CD4-positive, CD25-positive, alpha-beta regulatory T cell (primary cell): ENCODE measurements at regions not wholly inside any gene's neighbourhood (a gene's known extent, or its start where the extent isn't known, plus 50 kb on each side); places are given as distances from the start of the nearest gene placed in this dataset.
"Not testable (repeated sequence)": the region's sequence is repeated elsewhere in the genome, so short reads cannot be mapped to it uniquely, and the experiment has no call there.

Source experiments
- ATAC-seq, 2 donors: fragments of 150-1000 bp; cut with Tn5 transposase; one replicate each; pipeline ENCODE4 v1.10.0; 2021; ENCODE audit warnings: low read depth in 2 of 2, moderate number of reproducible peaks in 2 of 2, moderate library complexity in 1 of 2
- DNase-seq, 3 donors: peaks; one replicate each; pipeline versions ENCODE4 v3.0.0 to v3.0.0-alpha.2; 2012 to 2022; ENCODE audit warnings: mixed read lengths in 1 of 3
- H3K27ac ChIP-seq: one replicate; pipeline ENCODE4 v1.7.0; 2013; ENCODE audit warnings: mild to moderate bottlenecking, low read length; ENCODE audit not compliant: insufficient read depth, poor library complexity, severe bottlenecking
- H3K27me3 ChIP-seq: one replicate; pipeline ENCODE4 v1.7.0; 2013; ENCODE audit warnings: low read length; ENCODE audit not compliant: control insufficient read depth, insufficient read depth
- H3K36me3 ChIP-seq: one replicate; pipeline ENCODE4 v1.7.0; 2013; ENCODE audit warnings: mild to moderate bottlenecking, low read length, moderate library complexity; ENCODE audit not compliant: control insufficient read depth, insufficient read depth
- H3K4me1 ChIP-seq: 2 replicates; pipeline ENCODE4 v1.7.0; 2013; ENCODE audit warnings: mild to moderate bottlenecking, low read length; ENCODE audit not compliant: insufficient read depth, control insufficient read depth, poor library complexity, severe bottlenecking
- H3K4me3 ChIP-seq: one replicate; pipeline ENCODE4 v1.7.0; 2013; ENCODE audit warnings: low read depth, mild to moderate bottlenecking, low read length, moderate library complexity
- H3K9me3 ChIP-seq, 2 experiments: 1 replicate in 1 of 2; 2 replicates in 1 of 2; pipeline ENCODE4 v1.7.0; 2013; ENCODE audit warnings: low read length in 2 of 2, mild to moderate bottlenecking in 1 of 2, moderate library complexity in 1 of 2; ENCODE audit not compliant: control insufficient read depth in 2 of 2
- H3K27ac Mint-ChIP-seq, 3 donors: one replicate each; pipeline ENCODE4 v1.8.0; 2020 to 2022; ENCODE audit warnings: mild to moderate bottlenecking in 3 of 3, mixed read lengths in 3 of 3, moderate library complexity in 2 of 3
- H3K27me3 Mint-ChIP-seq: one replicate; pipeline ENCODE4 v1.8.0; 2022; ENCODE audit warnings: mild to moderate bottlenecking, mixed read lengths
- H3K36me3 Mint-ChIP-seq: one replicate; pipeline ENCODE4 v1.8.0; 2020; ENCODE audit warnings: mixed read lengths
- H3K4me1 Mint-ChIP-seq, 4 donors: one replicate each; pipeline ENCODE4 v1.8.0; 2020 to 2022; ENCODE audit warnings: mixed read lengths in 4 of 4, mild to moderate bottlenecking in 1 of 4
- H3K4me3 Mint-ChIP-seq, 4 donors: one replicate each; pipeline ENCODE4 v1.8.0; 2020 to 2022; ENCODE audit warnings: mild to moderate bottlenecking in 4 of 4, mixed read lengths in 4 of 4, moderate library complexity in 3 of 4
- H3K9me3 Mint-ChIP-seq, 7 donors: one replicate each; pipeline ENCODE4 v1.8.0; 2020 to 2022; ENCODE audit warnings: mixed read lengths in 7 of 7, mild to moderate bottlenecking in 3 of 7, moderate library complexity in 2 of 7

DNA sequence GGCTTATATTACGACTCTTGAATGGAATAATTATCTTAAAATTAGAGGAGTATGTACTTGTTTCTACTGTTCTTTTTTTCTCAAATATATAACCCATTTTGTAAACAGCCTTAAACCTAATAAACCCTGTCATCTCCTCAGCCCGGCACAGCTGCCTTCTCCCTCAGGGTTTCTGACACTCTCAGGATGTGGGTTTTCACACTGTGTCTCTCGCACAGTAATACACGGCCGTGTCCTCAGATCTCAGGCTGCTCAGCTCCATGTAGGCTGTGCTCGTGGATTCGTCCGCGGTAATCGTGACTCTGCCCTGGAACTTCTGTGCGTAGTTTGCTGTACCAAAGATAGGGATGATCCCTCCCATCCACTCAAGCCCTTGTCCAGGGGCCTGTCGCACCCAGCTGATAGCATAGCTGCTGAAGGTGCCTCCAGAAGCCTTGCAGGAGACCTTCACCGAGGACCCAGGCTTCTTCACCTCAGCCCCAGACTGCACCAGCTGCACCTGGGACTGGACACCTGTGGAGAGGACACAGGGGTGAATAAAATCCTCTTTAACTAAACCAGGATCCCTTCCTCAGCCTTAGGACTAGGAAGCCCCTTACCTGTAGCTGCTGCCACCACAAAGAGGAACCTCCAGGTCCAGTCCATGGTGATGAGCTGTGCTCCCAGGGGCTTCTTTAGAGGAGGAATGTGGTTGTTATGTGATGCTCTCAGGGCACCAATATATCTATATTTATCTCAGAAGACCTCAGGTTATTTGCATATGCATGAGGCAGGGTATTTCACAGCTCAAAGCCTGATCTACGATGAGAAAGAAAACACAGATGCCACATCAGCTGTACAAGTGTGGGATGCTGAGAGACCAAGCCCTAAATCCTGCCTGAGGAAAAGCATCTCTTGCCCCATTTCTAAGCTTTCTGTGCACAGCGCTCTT is 1235.8 kb downstream of the TMEM121 start:
- not testable (repeated sequence) for H3K4me3 ChIP-seq, H3K36me3 ChIP-seq, H3K4me3 Mint-ChIP-seq, ATAC-seq, H3K9me3 Mint-ChIP-seq, H3K27ac ChIP-seq, H3K4me1 ChIP-seq, H3K27ac Mint-ChIP-seq, H3K27me3 Mint-ChIP-seq, H3K9me3 ChIP-seq, H3K27me3 ChIP-seq, H3K36me3 Mint-ChIP-seq, DNase-seq
- H3K4me1 Mint-ChIP-seq, result peaks cover 0 to 12% (median 6%) of the 10 kb centered on the region in 4 donors

DNA sequence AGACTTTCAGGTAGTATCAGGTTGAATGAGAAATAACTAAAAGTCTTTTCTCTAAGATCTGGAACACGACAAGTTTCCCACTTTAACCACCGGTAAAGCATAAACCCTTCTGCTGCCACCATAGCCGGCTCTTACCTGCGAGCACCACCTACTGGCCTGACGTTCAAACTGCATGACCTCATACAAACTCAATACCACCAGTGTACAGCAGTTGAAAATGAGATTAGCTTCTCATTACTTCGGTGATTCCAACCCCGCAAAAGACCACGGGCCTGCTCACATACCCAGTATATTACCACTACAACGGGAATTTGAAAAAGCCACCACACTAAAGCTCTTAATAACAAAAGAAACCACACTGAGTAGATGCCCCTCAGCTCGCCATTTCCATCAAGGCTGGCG is 1238.6 kb downstream of the TMEM121 start:
- H3K27ac Mint-ChIP-seq, H3K4me3 ChIP-seq, H3K4me1 ChIP-seq, H3K27ac ChIP-seq, H3K9me3 Mint-ChIP-seq, H3K36me3 ChIP-seq, H3K4me3 Mint-ChIP-seq, H3K36me3 Mint-ChIP-seq, H3K27me3 ChIP-seq, H3K9me3 ChIP-seq: not testable (repeated sequence)
- H3K27me3 Mint-ChIP-seq, result peaks cover 15% of the 10 kb centered on the region
- DNase-seq (peak in 1 of 3 donors; percentile 18), ATAC-seq (peak; percentile 69 to 71)
- peaks cover 0 to 18% (median 10%) of the 10 kb centered on the region in 4 donors for H3K4me1 Mint-ChIP-seq

GRCh38 chr14:106766145-106766544 is 1239.8 kb downstream of the TMEM121 start:
- Mint-ChIP-seq H3K4me3 (no peak overlapping the region), H3K27me3 (peaks cover 16% of the 10 kb centered on the region), H3K27ac (no peak overlapping the region), H3K4me1 (peaks cover 0 to 23% (median 14%) of the 10 kb centered on the region in 4 donors), H3K9me3 (no peaks in the 10 kb centered on the region), H3K36me3 (no peaks in the 10 kb centered on the region)
- Histone ChIP-seq H3K36me3 (no peaks in the 10 kb centered on the region), H3K4me1 (peaks cover 4% of the 10 kb centered on the region), H3K27me3 (no peaks in the 10 kb centered on the region), H3K27ac (no peak overlapping the region), H3K9me3 (no peaks in the 10 kb centered on the region), H3K4me3 (no peak overlapping the region)
- no peak for ATAC-seq
- DNase-seq, result no peak

GRCh38 chr14:106766551-106767277 is 1240.3 kb downstream of the TMEM121 start:
- H3K27me3 ChIP-seq, H3K27ac ChIP-seq, H3K4me1 ChIP-seq, H3K36me3 ChIP-seq, H3K9me3 ChIP-seq, H3K4me3 ChIP-seq, H3K9me3 Mint-ChIP-seq, H3K27ac Mint-ChIP-seq, H3K36me3 Mint-ChIP-seq: not testable (repeated sequence)
- peak in 2 of 3 donors; percentile 26 to 40 for DNase-seq
- Mint-ChIP-seq H3K27me3 (peaks cover 16% of the 10 kb centered on the region), H3K4me3 (peak overlapping the region in 2 of 4 donors; percentile 29 to 35), H3K4me1 (peaks cover 0 to 23% (median 14%) of the 10 kb centered on the region in 4 donors)
- ATAC-seq, result peak in 1 of 2 donors; percentile 62

- not testable (repeated sequence) for H3K27ac Mint-ChIP-seq, H3K36me3 Mint-ChIP-seq, ATAC-seq, H3K4me3 ChIP-seq, H3K4me1 ChIP-seq, H3K9me3 Mint-ChIP-seq, H3K27ac ChIP-seq, H3K9me3 ChIP-seq, H3K36me3 ChIP-seq, H3K4me3 Mint-ChIP-seq, DNase-seq, H3K27me3 ChIP-seq
- Mint-ChIP-seq H3K27me3 (peaks cover 16% of the 10 kb centered on the region), H3K4me1 (peaks cover 0 to 23% (median 14%) of the 10 kb centered on the region in 4 donors)
Measured at GRCh38 chr14:106768230-106768629, 1241.8 kb downstream of the TMEM121 start.

DNA sequence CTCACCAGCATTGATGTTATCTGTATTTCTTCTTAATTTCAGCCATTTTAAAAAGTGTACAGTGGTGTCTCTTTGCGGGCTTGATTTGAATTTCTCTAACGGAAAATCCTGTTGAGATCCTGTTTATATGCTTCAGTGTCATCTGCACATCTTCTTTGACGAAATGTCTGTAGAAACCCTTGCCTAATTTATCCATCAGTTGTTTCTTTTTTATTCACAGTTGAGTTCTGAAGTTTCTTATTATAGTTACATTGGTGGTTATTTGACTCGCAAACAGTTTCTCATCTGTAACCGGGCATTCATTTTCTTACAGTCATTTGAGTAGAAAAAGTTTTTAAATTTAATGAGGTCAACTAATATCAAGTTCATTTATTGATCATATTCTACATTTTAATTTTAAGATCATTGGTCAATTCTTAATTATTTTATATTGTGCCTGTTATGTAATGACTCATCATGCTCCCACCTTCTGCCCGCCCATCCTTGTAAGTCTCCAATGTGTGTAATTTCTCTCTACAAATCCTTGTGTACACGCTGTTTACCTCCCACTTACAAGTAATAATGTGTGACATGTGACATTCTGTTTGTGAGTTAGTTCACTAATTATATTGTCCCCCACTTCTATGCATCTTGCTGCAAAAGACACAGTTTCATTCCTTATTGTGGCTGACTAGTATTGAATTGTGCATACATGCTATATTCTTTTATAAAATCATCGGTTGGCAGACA is 1242.8 kb downstream of the TMEM121 start:
- H3K9me3 ChIP-seq, H3K27ac ChIP-seq, ATAC-seq, H3K36me3 ChIP-seq, H3K4me3 ChIP-seq, DNase-seq, H3K27ac Mint-ChIP-seq, H3K27me3 ChIP-seq, H3K9me3 Mint-ChIP-seq, H3K36me3 Mint-ChIP-seq, H3K4me1 ChIP-seq: not testable (repeated sequence)
- Mint-ChIP-seq H3K4me3 (peak overlapping the region in 1 of 4 donors; percentile 54), H3K4me1 (peaks cover 0 to 23% (median 14%) of the 10 kb centered on the region in 4 donors), H3K27me3 (peaks cover 16% of the 10 kb centered on the region)

GRCh38 chr14:106770158-106770672 is 1243.8 kb downstream of the TMEM121 start:
- H3K4me1 Mint-ChIP-seq, result peaks cover 0 to 22% (median 11%) of the 10 kb centered on the region in 4 donors
- not testable (repeated sequence) for H3K27ac Mint-ChIP-seq

More at GRCh38 chr14:106770158-106770672, 1243.8 kb downstream of the TMEM121 start:
- not testable (repeated sequence) for H3K4me1 ChIP-seq, H3K27me3 Mint-ChIP-seq, H3K9me3 Mint-ChIP-seq, H3K9me3 ChIP-seq, H3K4me3 ChIP-seq, H3K36me3 Mint-ChIP-seq, H3K27me3 ChIP-seq, H3K36me3 ChIP-seq, H3K27ac ChIP-seq
- H3K4me3 Mint-ChIP-seq, result peak overlapping the region in 1 of 4 donors; percentile 54
- DNase-seq, result peak in 1 of 3 donors; percentile 35
- peak in 1 of 2 donors; percentile 71 for ATAC-seq
